Activated CD4-positive, alpha-beta T cell treated with anti-CD3 and anti-CD28 coated beads, Interleukin-2, amount 10 ng/mL, durations not matched to agents 7 days and 5 days (primary cell): ENCODE measurements at regions not wholly inside any gene's neighbourhood (a gene's known extent, or its start where the extent isn't known, plus 50 kb on each side); places are given as distances from the start of the nearest gene placed in this dataset.

Source experiments
- CTCF ChIA-PET: fragments of 350-600 bp; sonication (Branson Sonifier 250); formaldehyde crosslinking; loops from one replicate; lab custom pipeline; 2021; ENCODE audit warnings: antibody characterized with exemption; lab: Charles Lee
- POLR2A ChIA-PET: fragments of 350-600 bp; sonication (Branson Sonifier 250); formaldehyde crosslinking; loops from one replicate; lab custom pipeline; 2021; ENCODE audit warnings: antibody characterized with exemption; lab: Charles Lee
- DNase-seq: peaks from one replicate; pipeline ENCODE4 v3.0.0-alpha.2; 2020
- H3K27ac Mint-ChIP-seq: one replicate; pipeline ENCODE4 v1.8.0; 2021; ENCODE audit warnings: mild to moderate bottlenecking, moderate library complexity, mixed read lengths
- H3K27me3 Mint-ChIP-seq: one replicate; pipeline ENCODE4 v1.8.0; 2021; ENCODE audit warnings: mixed read lengths
- H3K36me3 Mint-ChIP-seq: one replicate; pipeline ENCODE4 v1.8.0; 2021; ENCODE audit warnings: low read depth, mixed read lengths
- H3K4me1 Mint-ChIP-seq: one replicate; pipeline ENCODE4 v1.8.0; 2021; ENCODE audit warnings: mixed read lengths
- H3K4me3 Mint-ChIP-seq: one replicate; pipeline ENCODE4 v1.8.0; 2021; ENCODE audit warnings: mild to moderate bottlenecking, moderate library complexity, mixed read lengths
- H3K9me3 Mint-ChIP-seq: one replicate; pipeline ENCODE4 v1.8.0; 2021; ENCODE audit warnings: mixed read lengths

DNA sequence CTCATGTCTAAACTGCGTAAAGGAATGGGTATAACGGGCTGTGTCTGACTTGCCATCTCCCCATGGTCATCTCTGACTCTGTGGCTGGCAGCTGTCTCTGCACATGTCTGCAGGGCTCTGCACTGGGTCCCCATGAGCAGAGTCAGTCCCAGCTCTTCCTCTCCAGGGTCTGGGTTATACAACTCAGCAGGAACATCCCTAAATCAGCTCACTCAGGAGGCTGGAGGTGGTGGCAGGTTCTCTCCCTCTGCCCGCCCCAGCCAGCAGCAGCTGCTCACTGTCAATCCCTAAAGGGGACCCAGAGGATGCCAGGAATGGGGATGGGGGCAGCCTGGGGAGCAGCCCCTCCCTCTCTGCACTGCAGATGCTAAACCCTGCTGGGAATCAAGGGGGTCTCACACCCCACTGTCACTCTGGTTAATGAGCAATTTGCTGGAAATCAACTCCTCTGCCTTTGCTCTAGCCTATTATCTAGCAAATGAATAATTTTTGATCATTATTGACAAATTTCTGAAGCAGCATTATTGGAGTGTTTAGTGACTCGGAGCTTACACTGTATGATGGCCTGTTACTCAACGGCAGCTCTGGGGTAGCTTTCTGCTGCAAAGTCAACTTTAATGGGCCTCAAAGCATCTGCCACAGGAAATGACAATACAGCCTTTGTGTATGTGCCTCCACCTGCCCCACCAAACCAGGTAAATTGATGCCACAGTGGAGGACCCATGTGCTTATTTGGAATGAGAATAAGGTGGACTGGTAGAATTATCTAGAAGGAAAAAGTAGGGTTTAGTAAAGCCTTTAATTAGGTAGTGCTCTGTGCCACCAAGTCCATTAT lies 55.7 kb upstream of the SHANK2 start:
- no peak overlapping the region for H3K4me3 Mint-ChIP-seq
- H3K27me3 Mint-ChIP-seq = no peaks in the 10 kb centered on the region
- H3K9me3 Mint-ChIP-seq = no peaks in the 10 kb centered on the region
- no peak for DNase-seq
- no peaks in the 10 kb centered on the region for H3K4me1 Mint-ChIP-seq
- ChIA-PET CTCF (no interaction called here), POLR2A (no interaction called here)
- no peaks in the 10 kb centered on the region for H3K36me3 Mint-ChIP-seq
- no peak overlapping the region for H3K27ac Mint-ChIP-seq

DNA sequence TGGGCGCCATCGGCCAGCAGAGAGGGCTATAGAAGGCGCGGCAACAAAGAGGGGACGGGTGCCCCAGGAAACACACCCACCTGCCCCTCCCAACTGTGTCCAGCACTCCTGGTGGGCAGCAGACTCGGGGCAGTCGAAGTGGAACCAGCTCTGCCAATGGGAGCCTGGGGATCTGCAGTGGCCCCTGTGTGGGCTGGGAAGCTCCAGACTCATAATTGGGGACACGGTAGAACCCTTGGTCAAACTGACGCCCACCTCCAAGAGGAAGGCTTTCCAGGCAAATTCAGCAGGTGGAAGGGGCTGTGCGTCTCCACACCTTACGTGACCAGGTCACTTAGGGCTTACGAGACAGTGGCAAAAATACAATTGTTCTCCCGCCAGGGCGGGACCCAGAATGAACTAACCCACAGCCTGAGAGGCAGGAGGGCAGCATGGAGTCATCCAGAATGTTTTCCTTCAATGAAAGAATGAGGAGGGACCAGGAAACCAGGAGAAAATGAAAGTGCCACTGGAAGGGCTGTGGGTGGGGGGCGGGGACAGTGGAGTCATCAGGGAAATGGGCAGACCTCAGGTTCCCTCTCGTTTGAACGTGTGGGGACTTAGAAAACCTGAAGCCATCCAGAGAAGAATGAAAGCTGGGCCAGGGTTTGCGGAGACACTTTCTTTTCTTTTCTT lies 53.2 kb upstream of the SHANK2 start:
- Mint-ChIP-seq H3K4me3 (no peak overlapping the region), H3K27ac (no peak overlapping the region), H3K9me3 (no peaks in the 10 kb centered on the region), H3K36me3 (no peaks in the 10 kb centered on the region), H3K4me1 (no peaks in the 10 kb centered on the region), H3K27me3 (no peaks in the 10 kb centered on the region)
- POLR2A ChIA-PET = no interaction called here
- CTCF ChIA-PET = no interaction called here
- DNase-seq = no peak

DNA sequence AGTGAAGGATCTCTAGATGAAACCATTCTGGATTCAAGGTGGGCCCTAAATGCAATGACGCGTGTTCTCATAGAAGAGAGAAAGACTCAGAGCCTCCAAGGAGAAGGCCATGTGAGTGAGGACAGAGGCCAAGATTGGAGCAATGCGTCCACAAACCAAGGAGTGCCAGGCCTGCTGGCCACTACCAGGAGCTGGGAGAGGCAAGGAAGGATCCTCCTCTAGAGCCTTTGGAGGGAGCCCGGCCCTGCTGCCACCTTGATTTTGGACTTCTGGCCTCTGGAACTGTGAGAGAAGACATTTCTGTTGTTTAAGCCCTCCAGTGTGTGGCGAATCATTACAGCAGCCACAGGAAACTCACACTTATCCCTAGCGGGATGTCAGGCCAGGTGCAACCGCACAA lies 52.7 kb upstream of the SHANK2 start:
- Mint-ChIP-seq H3K36me3 (no peaks in the 10 kb centered on the region), H3K27me3 (no peaks in the 10 kb centered on the region), H3K27ac (no peak overlapping the region), H3K4me1 (no peaks in the 10 kb centered on the region), H3K4me3 (no peak overlapping the region), H3K9me3 (no peaks in the 10 kb centered on the region)
- POLR2A ChIA-PET = no interaction called here
- CTCF ChIA-PET = no interaction called here
- DNase-seq = no peak

DNA sequence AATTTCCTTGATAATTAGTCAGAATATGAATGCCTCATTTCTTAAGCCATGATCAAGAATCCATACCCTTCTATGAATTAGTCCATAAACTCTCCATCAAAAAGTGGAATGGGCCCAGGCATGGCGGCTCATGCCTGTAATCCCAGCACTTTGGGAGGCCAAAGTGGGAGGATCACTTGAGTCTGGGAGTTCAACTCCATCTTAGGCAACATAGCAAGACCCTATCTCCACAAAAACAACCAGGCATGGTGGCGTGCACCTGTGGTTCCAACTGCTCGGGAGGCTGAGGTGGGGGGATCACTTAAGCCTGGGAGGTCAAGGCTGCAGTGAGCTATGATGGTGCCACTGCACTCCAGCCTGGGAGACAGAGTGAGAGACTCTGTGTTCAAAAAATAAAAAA lies 52.1 kb upstream of the SHANK2 start:
- no peaks in the 10 kb centered on the region for H3K9me3 Mint-ChIP-seq
- no peak overlapping the region for H3K27ac Mint-ChIP-seq
- no peaks in the 10 kb centered on the region for H3K4me1 Mint-ChIP-seq
- POLR2A ChIA-PET = no interaction called here
- DNase-seq = no peak
- no peak overlapping the region for H3K4me3 Mint-ChIP-seq
- CTCF ChIA-PET = no interaction called here
- H3K36me3 Mint-ChIP-seq = no peaks in the 10 kb centered on the region
- no peaks in the 10 kb centered on the region for H3K27me3 Mint-ChIP-seq

DNA sequence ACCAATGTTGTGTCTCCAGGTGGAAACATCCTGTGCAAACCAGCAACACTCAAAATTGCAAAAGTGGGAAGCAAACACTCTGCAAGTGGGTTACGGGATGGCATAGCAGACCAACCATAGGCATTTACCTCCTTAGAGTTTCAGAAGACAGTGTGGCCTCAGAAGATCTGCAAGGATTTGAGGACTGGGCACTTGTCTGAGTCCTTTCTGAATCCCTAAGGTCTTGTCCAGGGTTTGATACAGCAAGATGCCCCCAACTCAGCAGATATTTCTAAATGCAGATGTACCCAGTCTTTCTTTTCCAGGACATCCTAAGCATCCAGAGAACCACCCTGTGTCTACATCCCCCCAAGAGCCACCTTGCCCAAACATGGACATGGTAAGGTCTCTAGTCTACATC lies 51.7 kb upstream of the SHANK2 start:
- POLR2A ChIA-PET = no interaction called here
- no peaks in the 10 kb centered on the region for H3K27me3 Mint-ChIP-seq
- no peak overlapping the region for H3K27ac Mint-ChIP-seq
- no peaks in the 10 kb centered on the region for H3K36me3 Mint-ChIP-seq
- no peak for DNase-seq
- no peak overlapping the region for H3K4me3 Mint-ChIP-seq
- no peaks in the 10 kb centered on the region for H3K9me3 Mint-ChIP-seq
- CTCF ChIA-PET = no interaction called here
- H3K4me1 Mint-ChIP-seq = no peaks in the 10 kb centered on the region

DNA sequence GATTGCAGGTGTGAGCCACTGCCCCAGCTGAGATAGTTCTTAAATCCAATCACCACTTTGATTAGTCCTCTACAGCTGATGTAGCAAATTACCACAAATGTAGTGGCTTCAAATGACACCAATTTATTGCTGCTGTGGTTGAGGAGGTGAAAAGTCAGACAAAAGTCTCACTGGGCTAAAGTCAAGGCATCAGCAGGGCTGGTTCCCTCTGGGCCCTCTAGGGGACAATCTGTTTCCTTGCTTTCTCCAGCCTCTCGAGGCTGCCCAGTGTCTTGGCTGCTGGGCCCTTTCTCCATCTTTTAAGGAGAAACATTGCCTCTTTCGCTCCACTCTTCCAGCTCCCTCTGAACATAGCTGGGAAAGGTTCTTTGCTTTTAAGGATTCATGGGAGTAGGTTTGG lies 50.5 kb upstream of the SHANK2 start:
- H3K9me3 Mint-ChIP-seq = no peaks in the 10 kb centered on the region
- H3K4me3 Mint-ChIP-seq = no peak overlapping the region
- CTCF ChIA-PET = no interaction called here
- no peak for DNase-seq
- H3K27ac Mint-ChIP-seq = no peak overlapping the region
- POLR2A ChIA-PET = no interaction called here
- no peaks in the 10 kb centered on the region for H3K27me3 Mint-ChIP-seq
- H3K4me1 Mint-ChIP-seq = no peaks in the 10 kb centered on the region
- no peaks in the 10 kb centered on the region for H3K36me3 Mint-ChIP-seq

DNA sequence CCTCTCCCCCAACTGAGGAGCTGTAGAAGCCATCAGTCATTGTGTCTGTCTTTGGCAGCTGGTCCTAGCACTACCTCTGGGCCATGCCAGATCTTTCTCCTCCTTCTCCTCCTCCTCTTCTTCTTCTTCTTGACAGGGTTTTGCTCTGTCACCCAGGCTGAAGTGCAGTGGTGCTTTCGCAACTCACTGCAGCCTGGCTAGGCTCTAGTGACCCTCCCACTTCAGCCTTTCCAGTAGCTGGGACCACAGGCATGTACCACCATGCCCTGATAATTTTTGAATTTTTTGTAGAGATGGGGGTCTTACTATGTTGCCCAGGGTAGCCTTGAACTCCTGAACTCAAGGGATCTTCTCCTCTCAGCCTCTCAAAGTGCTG lies 50.1 kb upstream of the SHANK2 start:
- H3K27me3 Mint-ChIP-seq = no peaks in the 10 kb centered on the region
- no peaks in the 10 kb centered on the region for H3K9me3 Mint-ChIP-seq
- ChIA-PET POLR2A (no interaction called here), CTCF (no interaction called here)
- DNase-seq = no peak
- H3K4me3 Mint-ChIP-seq = no peak overlapping the region
- H3K27ac Mint-ChIP-seq = no peak overlapping the region
- H3K4me1 Mint-ChIP-seq = no peaks in the 10 kb centered on the region
- no peaks in the 10 kb centered on the region for H3K36me3 Mint-ChIP-seq
